Breast epithelium (tissue), 3 donors: ENCODE measurements at regions not wholly inside any gene's neighbourhood (a gene's known extent, or its start where the extent isn't known, plus 50 kb on each side); places are given as distances from the start of the nearest gene placed in this dataset.

Source experiments
- CTCF ChIP-seq, 3 donors: fragments of 450-650 bp; IDR thresholded peaks; one replicate each; pipeline ENCODE4 v1.5.1; 2016 to 2017; ENCODE audit warnings: antibody characterized with exemption in 3 of 3, mild to moderate bottlenecking in 3 of 3, moderate library complexity in 3 of 3
- POLR2A ChIP-seq: fragments of 450-650 bp; IDR thresholded peaks from one replicate; pipeline ENCODE4 v1.6.1; 2016; ENCODE audit warnings: antibody characterized with exemption, mild to moderate bottlenecking, moderate library complexity

GRCh38 chr14:66081594-66082376, 404.4 kb upstream of the CCDC196 start:
- TF ChIP-seq CTCF (IDR thresholded peaks at IDR 0.05) (no peak), POLR2A (no peak)
